NCI-H2171 (cell line): ENCODE measurements at regions not wholly inside any gene's neighbourhood (a gene's known extent, or its start where the extent isn't known, plus 50 kb on each side); places are given as distances from the start of the nearest gene placed in this dataset.

Experiments used
- DNase-seq: peaks from one replicate; lab custom pipeline; 2025; lab: John Stamatoyannopoulos, UW

DNA sequence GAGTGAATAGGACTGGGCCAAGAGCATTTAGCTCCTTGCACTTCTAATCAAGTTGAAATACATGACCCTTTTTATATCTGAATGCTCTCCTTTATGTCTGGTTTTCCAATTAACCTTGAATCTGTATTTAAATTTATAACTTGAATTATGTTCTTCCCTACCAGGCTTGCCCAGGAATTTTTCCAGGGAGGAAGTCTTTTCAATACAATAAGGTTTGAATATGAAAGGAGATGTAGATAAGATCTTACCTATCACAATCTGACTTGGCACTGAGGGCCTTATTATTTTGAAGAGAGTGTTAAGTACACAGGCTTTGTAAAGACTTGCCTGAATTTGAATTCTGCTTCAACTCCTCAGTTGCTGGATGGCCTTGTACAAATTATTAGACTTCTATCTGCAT lies 555.7 kb downstream of the PCDH7 start:
- DNase-seq, result no peak

- no peak for DNase-seq
These were observed 563.5 kb downstream of the PCDH7 start for GRCh38 chr4:31283679-31284078.

- no peak for DNase-seq
These were observed 570.7 kb downstream of the PCDH7 start for GRCh38 chr4:31290836-31291235.

- no peak for DNase-seq
These were observed 571.1 kb downstream of the PCDH7 start for GRCh38 chr4:31291238-31291637.

GRCh38 chr4:31294655-31295480 lies 574.7 kb downstream of the PCDH7 start:
- DNase-seq, result no peak

DNA sequence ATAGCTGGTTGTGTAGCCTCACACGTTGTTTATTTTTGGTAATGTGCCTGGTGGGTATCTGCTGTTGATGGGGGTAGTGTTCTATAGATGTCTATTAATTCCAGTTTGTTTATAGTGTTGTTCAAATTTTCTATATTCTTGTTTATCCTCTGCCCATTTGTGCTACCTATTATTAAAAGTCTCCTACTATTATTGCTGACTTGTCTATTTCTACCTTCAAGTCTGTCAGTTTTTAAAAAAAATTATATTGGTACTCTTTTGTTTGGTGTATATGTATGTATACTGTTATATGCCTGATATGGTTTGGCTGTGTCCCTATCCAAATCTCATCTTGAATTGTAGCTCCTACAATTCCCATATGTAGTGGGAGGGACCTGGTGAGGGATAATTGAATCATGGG lies 578.6 kb downstream of the PCDH7 start:
- no peak for DNase-seq

DNA sequence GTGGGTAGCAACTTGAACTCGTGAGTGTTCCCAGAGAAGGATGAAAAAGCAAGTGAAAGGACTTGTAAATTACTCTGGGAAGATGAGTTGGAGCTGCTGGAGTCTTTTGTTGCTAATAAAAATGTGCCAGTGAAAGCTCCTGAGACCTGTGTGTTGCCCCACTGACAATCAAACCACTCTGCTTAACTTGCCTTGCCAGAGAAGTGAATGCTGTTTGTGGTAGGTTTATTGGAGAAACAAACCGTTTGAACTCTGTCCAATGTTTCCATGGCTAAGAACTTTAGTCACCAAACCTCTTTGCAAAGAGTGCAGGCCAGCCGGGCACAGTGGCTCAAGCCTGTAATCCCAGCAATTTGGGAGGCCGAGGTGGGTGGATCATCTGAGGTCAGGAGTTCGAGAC lies 586.9 kb downstream of the PCDH7 start:
- DNase-seq, result no peak

GRCh38 chr4:31324814-31325213 lies 604.6 kb downstream of the PCDH7 start:
- no peak for DNase-seq

DNA sequence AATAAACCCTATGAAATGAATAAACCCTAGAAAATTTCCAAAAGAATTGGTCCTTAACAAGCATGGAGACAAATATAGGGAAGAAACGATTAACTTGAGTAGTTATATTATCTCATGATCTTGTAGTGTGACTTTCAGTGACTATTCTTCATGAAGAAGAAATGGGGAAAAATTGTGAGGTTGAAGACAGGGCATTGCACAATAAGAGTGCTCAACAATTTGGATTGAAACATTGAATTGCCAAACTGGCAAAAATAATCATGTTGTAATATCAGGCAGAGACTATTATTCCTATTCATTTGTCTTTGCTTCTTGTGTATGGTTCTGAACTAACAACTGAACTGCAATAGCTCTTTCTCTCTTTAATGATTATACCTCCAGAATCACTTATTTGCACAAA lies 605.1 kb downstream of the PCDH7 start:
- no peak for DNase-seq

DNA sequence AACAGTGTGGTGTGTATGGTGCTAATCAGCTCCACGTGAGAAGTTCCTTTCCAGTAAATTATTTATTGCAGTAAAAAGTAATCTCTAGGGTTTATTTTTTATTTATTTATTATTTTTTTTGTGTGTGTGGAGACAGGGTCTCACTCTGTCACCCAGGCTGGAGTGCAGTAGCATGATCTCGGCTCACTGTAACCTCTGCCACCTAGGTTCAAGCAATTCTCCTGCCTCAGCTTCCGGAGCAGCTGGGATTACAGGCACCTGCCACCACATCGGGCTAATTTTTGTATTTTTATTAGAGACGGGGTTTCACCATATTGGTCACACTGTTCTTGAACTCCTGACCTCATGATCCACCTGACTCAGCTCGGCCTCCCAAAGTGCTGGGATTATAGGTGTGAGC lies 606.9 kb downstream of the PCDH7 start:
- DNase-seq, result no peak

GRCh38 chr4:31328932-31329331 lies 608.8 kb downstream of the PCDH7 start:
- DNase-seq, result no peak

GRCh38 chr4:31334086-31334910 lies 614.1 kb downstream of the PCDH7 start:
- DNase-seq, result no peak

- DNase-seq, result no peak
These were observed 617.8 kb downstream of the PCDH7 start for GRCh38 chr4:31338000-31338399.

DNA sequence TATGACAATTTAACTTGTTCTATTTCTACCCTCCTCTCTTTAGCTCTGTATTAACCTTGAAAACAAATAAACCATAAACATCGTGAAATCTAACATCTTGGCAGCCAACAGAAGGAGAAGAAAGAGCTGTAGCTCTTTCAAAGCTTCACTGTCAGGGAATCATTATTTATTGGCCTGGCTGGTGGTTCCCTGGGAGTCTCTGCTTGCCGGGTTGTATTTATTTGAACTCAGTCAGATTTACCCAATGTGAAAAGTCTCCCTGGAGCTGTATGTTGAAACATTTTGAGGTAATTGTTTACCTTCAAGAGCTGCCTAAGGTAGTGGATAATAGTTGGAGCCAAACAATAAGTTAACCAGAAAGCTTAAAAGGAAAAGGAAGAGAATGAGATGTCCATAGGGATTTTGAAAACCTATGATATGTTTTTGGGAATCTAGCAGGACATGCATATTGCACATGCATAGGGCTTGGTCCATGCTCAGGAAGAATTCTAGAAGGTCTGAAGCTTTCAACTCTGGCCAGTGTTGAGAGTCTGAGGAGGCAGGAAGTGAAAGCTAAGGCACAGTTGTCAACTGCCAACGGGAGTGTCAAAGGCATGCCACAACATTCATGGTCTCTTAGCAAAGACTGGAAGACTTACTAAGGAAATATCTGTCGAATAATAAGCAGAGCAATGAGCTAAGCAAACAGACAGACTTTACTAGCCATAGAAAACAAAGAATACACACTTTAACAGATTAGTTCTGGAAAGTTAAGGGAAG lies 621.6 kb downstream of the PCDH7 start:
- DNase-seq, result no peak

- DNase-seq, result no peak
These were observed 622.9 kb downstream of the PCDH7 start for GRCh38 chr4:31343061-31343460.

- DNase-seq, result no peak
These were observed 629.7 kb downstream of the PCDH7 start for GRCh38 chr4:31349907-31350306.

GRCh38 chr4:31351695-31352094 lies 631.5 kb downstream of the PCDH7 start:
- DNase-seq, result no peak

- no peak for DNase-seq
These were observed 636.7 kb downstream of the PCDH7 start for GRCh38 chr4:31356839-31357238.

- no peak for DNase-seq
These were observed 640.6 kb downstream of the PCDH7 start for GRCh38 chr4:31360786-31361185.

DNA sequence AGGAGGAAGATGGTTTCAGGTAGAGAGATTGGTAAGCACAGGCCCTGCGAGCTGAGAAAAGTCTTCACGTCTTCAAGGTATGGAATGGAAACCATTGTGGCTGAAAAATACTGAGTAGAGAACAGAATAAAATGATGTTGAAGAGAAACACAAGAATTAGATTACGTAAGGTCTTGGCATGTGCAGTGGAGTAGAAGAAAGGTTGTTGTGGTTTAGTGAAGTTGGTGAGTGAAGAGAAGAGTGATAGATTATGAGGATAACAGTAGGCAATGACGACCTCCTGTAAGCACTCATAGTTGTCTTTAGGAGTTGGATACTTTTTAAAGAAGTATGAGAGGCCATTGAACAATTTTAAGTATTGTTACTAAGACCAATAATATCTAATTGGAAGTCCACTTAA lies 642.6 kb downstream of the PCDH7 start:
- DNase-seq, result no peak

DNA sequence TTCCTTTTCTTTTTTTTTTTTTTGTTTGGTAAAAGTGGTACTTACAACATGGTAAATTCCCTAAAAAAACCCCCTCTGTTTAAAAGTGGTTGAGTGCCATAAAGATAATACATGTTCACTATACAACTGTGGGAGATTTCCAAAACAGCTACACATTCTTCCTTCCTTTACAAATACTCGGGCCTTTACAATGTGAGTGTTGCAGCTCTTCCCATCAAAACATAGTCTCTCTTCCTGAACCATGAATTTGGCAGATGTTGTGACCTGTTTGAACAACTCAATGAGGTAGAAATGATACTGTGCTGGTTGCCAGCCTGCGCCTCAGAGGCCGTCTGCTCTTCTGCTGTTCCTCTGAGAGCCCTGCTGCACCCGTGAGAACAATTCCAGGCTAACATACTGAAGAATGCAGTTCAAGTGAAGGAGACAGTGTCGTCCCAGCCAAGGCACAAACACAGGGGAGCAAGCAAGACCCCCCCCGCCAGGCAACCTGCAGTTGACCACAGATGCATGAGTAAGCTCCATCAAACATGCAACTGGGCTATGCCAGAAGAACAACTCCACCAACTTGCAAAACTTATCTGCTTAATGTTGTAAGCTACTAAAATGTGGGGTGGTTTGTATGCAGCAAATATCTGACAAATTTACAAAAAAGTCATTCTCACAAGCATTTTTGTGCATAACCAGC lies 645.0 kb downstream of the PCDH7 start:
- DNase-seq, result no peak

GRCh38 chr4:31366041-31366440 lies 645.9 kb downstream of the PCDH7 start:
- DNase-seq, result no peak
